OCI-LY1 (cell line): ENCODE measurements at regions not wholly inside any gene's neighbourhood (a gene's known extent, or its start where the extent isn't known, plus 50 kb on each side); places are given as distances from the start of the nearest gene placed in this dataset.

Experiments used
- H2AFZ ChIP-seq: fragments of 200-600 bp; sonication (generic), shearing (Covaris generic); 2 replicates; pipeline ENCODE4 v1.6.0; 2014; ENCODE audit warnings: antibody characterized with exemption, mild to moderate bottlenecking, low read length
- H3F3A ChIP-seq: fragments of 200-600 bp; sonication (generic), shearing (Covaris generic); 2 replicates; pipeline ENCODE4 v1.6.0; 2014; ENCODE audit warnings: mild to moderate bottlenecking, antibody characterized with exemption, low read length, moderate library complexity; ENCODE audit not compliant: insufficient read depth
- H3K27ac ChIP-seq: fragments of 200-600 bp; sonication (generic); 2 replicates; pipeline ENCODE4 v1.5.1; 2014; ENCODE audit warnings: low read length, mixed run types, mild to moderate bottlenecking, low read depth; ENCODE audit not compliant: poor library complexity, severe bottlenecking
- H3K27me3 ChIP-seq: fragments of 200-600 bp; sonication (generic); 2 replicates; pipeline ENCODE4 v1.6.0; 2014; ENCODE audit warnings: antibody characterized with exemption, mild to moderate bottlenecking, low read length, moderate library complexity; ENCODE audit not compliant: insufficient read depth
- H3K36me3 ChIP-seq: fragments of 200-600 bp; sonication (generic); 2 replicates; pipeline ENCODE4 v1.6.1; 2014; ENCODE audit warnings: mild to moderate bottlenecking, antibody characterized with exemption, low read length, moderate library complexity, mixed read lengths; ENCODE audit not compliant: insufficient read depth
- H3K4me1 ChIP-seq: fragments of 200-600 bp; sonication (generic); 2 replicates; pipeline ENCODE4 v1.5.1; 2014; ENCODE audit warnings: mild to moderate bottlenecking, low read length, moderate library complexity; ENCODE audit not compliant: insufficient read depth, severe bottlenecking
- H3K4me2 ChIP-seq: fragments of 200-600 bp; sonication (generic), shearing (Covaris generic); 2 replicates; pipeline ENCODE4 v1.6.1; 2014; ENCODE audit warnings: low read length
- H3K4me3 ChIP-seq: fragments of 200-600 bp; sonication (generic); 2 replicates; pipeline ENCODE4 v1.5.1; 2014; ENCODE audit warnings: low read length, low read depth, mild to moderate bottlenecking, mixed read lengths; ENCODE audit not compliant: poor library complexity, severe bottlenecking
- H3K79me2 ChIP-seq: fragments of 200-600 bp; shearing (Covaris generic); 2 replicates; pipeline ENCODE4 v1.6.1; 2016; ENCODE audit warnings: mixed run types, low read length, mixed read lengths; ENCODE audit not compliant: insufficient read depth
- H3K9ac ChIP-seq: fragments of 200-600 bp; sonication (generic), shearing (Covaris generic); 2 replicates; pipeline ENCODE4 v1.6.1; 2014; ENCODE audit warnings: mild to moderate bottlenecking, low read length, mixed read lengths
- H3K9me2 ChIP-seq: fragments of 200-600 bp; sonication (generic), shearing (Covaris generic); 2 replicates; pipeline ENCODE4 v1.6.1; 2014; ENCODE audit warnings: low read depth, mild to moderate bottlenecking, low read length, mixed read lengths
- H3K9me3 ChIP-seq: fragments of 200-600 bp; shearing (Covaris generic); 2 replicates; pipeline ENCODE4 v1.6.1; 2014; ENCODE audit warnings: low read length, mixed read lengths
- H4K20me1 ChIP-seq: fragments of 200-600 bp; sonication (generic), shearing (Covaris generic); 2 replicates; pipeline ENCODE4 v1.6.0; 2016; ENCODE audit warnings: mild to moderate bottlenecking, low read length; ENCODE audit not compliant: insufficient read depth
- EZH2 ChIP-seq: fragments of 200-600 bp; sonication (generic), shearing (Covaris generic); IDR thresholded peaks from 2 replicates; pipeline ENCODE4 v1.8.0; 2017; ENCODE audit warnings: borderline replicate concordance, mixed run types, mild to moderate bottlenecking, antibody characterized with exemption, low read length, moderate library complexity, mixed read lengths
- TF ChIP-seq, protein P1 (sequence below): fragments of 200-600 bp; sonication (generic), shearing (Covaris generic); IDR thresholded peaks from 2 replicates; pipeline ENCODE4 v1.5.1; 2017; ENCODE audit warnings: mild to moderate bottlenecking, antibody characterized with exemption, low read length, moderate library complexity, mixed read lengths

DNA sequence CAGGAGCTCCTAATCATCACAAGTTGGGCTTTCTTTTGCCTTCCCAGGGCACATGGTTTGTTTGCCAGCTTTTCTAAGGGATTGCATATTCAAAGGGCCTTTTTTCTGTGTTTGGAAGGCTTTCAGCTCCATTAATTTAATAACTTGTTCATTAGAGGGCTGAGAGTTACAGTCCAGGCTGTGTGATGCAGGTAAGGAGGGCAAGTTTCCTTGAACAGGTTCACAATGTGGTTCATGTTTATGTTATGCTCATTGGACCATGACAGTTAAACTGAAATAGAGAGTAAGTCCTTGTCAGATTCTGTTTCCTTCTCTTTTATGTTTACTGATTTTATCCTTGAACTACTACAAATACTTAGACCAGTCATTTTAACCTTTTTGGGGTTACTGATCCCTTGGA, 174.4 kb downstream of the MARCHF11 start:
- Histone ChIP-seq H3K9ac (no peak overlapping the region), H4K20me1 (no peaks in the 10 kb centered on the region), H3K4me3 (no peak overlapping the region), H3K9me2 (no peaks in the 10 kb centered on the region), H2AFZ (no peak overlapping the region), H3K9me3 (no peaks in the 10 kb centered on the region), H3K79me2 (no peaks in the 10 kb centered on the region), H3F3A (no peaks in the 10 kb centered on the region), H3K36me3 (no peaks in the 10 kb centered on the region), H3K27ac (no peak overlapping the region), H3K4me2 (no peak overlapping the region), H3K4me1 (peaks cover 9% of the 10 kb centered on the region), H3K27me3 (no peaks in the 10 kb centered on the region)
- TF ChIP-seq, protein P1, sequence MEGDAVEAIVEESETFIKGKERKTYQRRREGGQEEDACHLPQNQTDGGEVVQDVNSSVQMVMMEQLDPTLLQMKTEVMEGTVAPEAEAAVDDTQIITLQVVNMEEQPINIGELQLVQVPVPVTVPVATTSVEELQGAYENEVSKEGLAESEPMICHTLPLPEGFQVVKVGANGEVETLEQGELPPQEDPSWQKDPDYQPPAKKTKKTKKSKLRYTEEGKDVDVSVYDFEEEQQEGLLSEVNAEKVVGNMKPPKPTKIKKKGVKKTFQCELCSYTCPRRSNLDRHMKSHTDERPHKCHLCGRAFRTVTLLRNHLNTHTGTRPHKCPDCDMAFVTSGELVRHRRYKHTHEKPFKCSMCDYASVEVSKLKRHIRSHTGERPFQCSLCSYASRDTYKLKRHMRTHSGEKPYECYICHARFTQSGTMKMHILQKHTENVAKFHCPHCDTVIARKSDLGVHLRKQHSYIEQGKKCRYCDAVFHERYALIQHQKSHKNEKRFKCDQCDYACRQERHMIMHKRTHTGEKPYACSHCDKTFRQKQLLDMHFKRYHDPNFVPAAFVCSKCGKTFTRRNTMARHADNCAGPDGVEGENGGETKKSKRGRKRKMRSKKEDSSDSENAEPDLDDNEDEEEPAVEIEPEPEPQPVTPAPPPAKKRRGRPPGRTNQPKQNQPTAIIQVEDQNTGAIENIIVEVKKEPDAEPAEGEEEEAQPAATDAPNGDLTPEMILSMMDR = no peak
- TF ChIP-seq EZH2 = no peak

DNA sequence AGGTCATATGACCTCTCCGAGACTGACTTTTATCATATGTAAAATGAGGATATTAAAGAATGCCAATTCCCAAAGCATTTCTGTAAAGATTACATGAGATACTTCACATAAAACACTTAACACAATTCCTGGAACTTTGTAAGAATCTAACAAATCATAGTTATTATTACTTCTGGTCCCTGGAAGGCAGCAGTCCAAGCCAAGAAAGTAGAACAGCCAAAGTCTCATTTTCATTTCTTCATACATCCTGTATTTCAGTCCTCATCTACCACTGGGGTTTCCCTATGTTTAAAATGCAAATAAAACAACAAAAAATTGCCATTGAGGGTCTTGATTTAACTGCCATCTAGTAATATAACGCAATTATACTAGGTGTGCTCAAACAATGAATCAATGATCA, 179.5 kb downstream of the MARCHF11 start:
- no peak overlapping the region for H2AFZ ChIP-seq
- no peaks in the 10 kb centered on the region for H3K9me3 ChIP-seq
- H3F3A ChIP-seq = no peaks in the 10 kb centered on the region
- H3K4me2 ChIP-seq = no peak overlapping the region
- no peak overlapping the region for H3K27ac ChIP-seq
- H3K36me3 ChIP-seq = no peaks in the 10 kb centered on the region
- no peaks in the 10 kb centered on the region for H4K20me1 ChIP-seq
- H3K4me3 ChIP-seq = no peak overlapping the region
- H3K27me3 ChIP-seq = no peaks in the 10 kb centered on the region
- H3K9me2 ChIP-seq = no peaks in the 10 kb centered on the region
- no peak for TF ChIP-seq EZH2
- TF ChIP-seq, protein P1 = no peak
- no peak overlapping the region for H3K9ac ChIP-seq
- peaks cover 3% of the 10 kb centered on the region for H3K4me1 ChIP-seq
- H3K79me2 ChIP-seq = no peaks in the 10 kb centered on the region

DNA sequence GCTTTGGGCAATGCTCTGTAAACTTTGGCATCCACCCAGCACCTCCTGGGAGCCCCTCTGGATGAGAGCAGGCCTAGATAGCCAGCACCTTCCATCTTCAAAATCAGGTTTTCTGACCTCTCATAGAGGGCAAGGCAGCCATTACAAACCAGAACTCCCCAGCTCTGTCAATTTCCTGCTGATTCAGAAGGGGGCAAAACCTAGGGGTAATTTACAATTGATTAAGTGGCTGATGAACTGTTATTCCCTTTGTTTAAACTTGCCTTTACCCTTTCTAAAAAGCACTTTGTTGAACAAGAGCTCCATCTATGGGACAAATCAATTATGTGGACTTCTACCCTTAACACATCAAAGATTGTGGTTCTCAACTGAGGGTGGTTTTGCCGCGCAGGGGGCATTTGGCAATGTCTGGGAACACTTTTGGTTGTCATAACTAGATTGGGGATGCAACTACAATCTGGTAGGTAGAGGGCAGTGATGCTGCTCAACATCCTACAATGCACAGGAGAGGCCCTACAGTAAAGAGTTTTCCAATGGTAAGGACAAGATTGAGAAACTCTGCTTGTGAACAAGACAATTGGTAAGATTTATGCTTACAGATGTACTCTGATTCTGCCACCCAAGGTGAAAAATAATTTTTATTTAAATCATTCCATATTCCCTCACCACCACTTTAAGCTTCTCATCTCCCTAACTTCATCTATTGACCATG, 184.1 kb downstream of the MARCHF11 start:
- TF ChIP-seq, protein P1 = peak; percentile 49; the same call in 1 of the 2 replicates
- TF ChIP-seq EZH2 = no peak
- no peak overlapping the region for H3K4me3 ChIP-seq
- no peak overlapping the region for H3K27ac ChIP-seq
- no peaks in the 10 kb centered on the region for H3K79me2 ChIP-seq
- H3F3A ChIP-seq = no peaks in the 10 kb centered on the region
- H3K9ac ChIP-seq = no peak overlapping the region
- H3K4me2 ChIP-seq = no peak overlapping the region
- no peaks in the 10 kb centered on the region for H4K20me1 ChIP-seq
- no peaks in the 10 kb centered on the region for H3K36me3 ChIP-seq
- no peaks in the 10 kb centered on the region for H3K9me3 ChIP-seq
- no peak overlapping the region for H2AFZ ChIP-seq
- no peaks in the 10 kb centered on the region for H3K4me1 ChIP-seq
- no peaks in the 10 kb centered on the region for H3K9me2 ChIP-seq
- H3K27me3 ChIP-seq = no peaks in the 10 kb centered on the region
